ENCODE measurements at regions not wholly inside any gene's neighbourhood (a gene's known extent, or its start where the extent isn't known, plus 50 kb on each side); places are given as distances from the start of the nearest gene placed in this dataset.
"Not testable (repeated sequence)": the region's sequence is repeated elsewhere in the genome, so short reads cannot be mapped to it uniquely, and the experiment has no call there.

DNA sequence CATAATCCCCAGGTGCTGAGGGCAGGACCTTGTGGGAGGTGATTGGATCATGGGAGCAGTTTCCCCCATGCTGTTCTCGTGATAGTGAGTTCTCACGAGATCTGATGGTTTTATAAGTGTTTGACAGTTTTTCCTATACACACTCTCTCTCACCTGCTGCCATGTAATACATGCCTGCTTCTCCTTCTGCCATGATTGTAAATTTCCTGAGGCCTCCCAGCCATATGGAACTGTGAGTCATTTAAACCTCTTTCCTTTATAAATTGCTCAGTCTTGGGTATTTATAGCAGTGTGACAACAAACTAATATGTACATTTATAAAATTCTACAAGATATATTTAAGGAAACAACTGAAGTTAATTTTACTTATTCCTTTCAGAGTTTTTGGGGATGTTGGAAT is 170.8 kb upstream of the BET1 start:
- no peak for DNase-seq

DNA sequence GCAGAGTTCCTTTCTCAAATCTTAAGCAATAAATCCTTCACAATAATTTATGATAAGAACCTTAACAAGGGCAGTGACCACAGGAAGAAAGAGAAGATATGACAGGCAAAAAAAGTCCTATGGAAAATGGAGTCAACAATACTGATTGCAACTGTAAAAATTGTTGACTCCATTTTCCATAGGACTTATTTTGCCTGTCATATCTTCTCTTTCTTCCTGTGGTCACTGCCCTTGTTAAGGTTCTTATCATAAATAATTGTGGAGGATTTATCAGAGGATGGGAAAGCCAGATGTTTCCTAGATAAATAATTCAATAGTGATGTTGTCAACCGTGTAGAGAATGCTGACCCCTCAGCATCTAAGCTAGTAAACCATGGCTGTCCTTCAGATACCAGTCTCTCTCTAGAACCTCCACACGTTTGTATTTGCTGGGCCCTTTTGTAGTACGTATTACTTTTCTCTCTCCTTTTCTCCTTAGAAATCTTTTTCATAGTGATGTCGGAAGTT is 172.6 kb upstream of the BET1 start:
- no peak for DNase-seq

DNA sequence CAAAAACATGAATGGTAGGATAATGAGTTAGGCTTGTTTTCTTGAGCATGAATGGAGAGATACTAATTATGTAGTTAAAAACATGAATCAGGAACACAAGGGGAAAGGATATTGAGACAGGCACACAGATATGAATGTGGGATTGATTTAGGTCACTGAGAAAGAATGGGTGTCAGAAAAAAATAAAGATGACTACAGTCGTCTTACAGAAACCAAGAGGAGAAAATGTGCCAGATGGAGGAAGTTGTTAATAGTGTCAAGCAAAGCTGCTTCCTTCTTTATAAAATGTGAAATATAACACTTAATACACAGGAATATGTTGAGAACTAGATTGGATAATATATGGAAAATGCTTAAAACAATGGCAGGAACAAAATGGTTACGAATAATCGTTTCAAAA is 173.3 kb upstream of the BET1 start:
- DNase-seq: no peak

GRCh38 chr7:94178230-94178629 is 174.1 kb upstream of the BET1 start:
- no peak for DNase-seq

- DNase-seq: no peak
These were observed 175.3 kb upstream of the BET1 start for GRCh38 chr7:94179466-94179865.

DNA sequence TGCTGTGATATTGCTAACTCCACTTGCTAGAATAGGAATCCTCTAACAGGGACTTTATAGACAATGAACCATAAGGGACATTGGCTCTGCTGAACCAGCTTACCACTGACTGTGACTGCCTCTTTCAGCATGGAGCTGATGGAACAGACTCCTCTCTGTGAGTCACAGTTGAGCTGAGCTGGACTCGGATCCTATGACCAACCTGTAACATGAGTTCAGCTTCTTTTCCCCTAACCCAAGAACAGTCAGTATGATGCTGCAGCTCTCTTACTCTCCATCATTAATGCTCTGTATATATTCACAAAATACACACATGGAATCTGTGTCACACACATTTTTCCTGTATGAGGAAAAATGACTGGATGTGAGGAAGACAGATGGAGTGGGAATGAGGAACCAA is 177.9 kb upstream of the BET1 start:
- DNase-seq: no peak

DNA sequence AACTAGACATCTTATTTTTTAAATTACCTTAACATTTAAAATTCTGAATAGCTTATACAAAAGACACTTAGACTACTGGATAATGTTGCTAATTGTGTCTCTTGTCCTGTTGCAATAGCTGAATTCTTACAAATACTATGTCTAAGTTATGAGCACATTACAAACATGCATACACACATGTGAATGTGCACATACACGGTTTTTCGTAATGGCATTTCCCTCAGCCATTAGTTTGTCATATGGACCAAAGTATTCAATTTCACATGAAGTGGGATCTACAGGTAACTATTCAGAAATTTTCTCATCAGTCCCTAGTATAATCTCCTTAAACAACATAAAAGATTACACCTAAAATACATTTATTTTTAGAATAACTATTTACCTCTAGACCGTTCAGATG is 178.6 kb upstream of the BET1 start:
- no peak for DNase-seq

DNA sequence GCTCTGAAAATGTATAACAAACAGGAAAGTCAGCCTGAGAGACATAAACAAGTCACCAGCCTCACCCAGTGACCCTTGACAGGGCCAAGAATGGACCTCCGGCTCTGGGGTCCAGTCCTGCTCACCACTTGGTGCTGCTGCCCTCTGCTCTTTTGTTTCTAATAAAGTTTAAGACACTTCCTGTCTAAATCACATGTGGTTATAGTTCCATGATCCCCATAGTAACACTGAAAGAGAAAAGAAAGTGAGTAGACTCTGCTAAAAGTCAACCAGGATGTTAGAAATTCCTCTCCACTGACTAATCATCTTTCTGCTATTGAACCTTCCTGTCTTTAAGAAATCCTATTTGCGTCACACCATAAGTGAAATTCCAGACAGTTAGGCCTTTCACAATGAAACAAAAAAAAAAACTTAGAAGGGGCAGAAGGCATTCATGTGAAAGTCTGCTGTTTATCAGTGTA is 179.2 kb upstream of the BET1 start:
- DNase-seq: peak; percentile 65

DNA sequence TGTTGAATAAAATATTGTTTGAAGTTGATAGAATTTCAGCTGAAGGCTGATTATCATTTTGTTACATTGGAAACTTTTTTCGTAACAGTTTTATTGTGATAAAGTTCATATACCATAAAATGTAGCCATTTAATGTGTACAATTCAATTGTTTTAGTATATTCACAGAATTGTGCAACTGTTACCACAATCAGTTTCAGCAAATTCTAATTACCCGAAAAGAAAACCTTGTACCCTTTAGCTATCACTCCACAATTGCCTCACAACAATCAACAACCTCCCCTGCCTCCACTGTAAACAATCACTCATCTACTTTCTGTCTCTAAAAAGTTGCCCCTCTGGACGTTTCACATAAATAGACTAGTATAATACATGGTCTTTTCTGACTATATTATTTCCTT is 179.7 kb upstream of the BET1 start:
- DNase-seq: no peak

- no peak for DNase-seq
These were observed 184.2 kb upstream of the BET1 start for GRCh38 chr7:94188350-94188749.

DNA sequence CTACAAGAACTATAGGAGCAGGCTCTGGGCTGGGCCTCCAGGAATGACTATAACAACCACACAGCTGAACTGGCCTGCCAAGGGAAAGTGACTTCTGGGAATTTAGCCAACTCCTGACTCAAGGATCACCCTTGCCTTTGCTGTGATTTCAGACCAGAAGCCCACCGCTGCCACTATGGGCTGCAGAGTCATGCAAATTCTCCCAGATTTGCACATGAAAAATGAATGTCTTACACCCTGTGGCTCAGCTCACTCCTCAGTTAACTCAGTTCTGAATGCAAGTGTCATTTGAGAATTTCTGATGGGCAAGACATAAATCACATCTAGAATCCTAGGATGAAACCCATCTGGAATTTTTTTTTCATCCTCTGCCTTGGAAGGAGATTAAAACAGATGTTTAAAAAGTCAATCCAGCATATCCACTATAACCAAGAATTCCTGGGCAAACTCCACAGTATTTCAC is 186.5 kb upstream of the BET1 start:
- DNase-seq: peak; percentile 62

DNA sequence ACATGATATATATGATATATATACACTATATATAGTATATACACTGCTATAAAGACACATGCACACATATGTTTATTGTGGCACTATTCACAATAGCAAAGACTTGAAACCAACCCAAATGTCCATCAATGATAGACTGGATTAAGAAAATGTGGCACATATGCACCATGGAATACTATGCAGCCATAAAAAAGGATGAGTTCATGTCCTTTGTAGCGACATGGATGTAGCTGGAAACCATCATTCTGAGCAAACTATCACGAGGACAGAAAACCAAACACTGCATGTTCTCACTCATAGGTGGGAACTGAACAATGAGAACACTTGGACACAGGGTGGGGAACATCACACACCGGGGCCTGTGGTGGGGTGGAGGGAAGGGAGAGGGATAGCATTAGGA is 190.3 kb upstream of the BET1 start:
- not testable (repeated sequence) for DNase-seq

- DNase-seq: no peak
These were observed 191.0 kb upstream of the BET1 start for GRCh38 chr7:94195201-94195600.

DNA sequence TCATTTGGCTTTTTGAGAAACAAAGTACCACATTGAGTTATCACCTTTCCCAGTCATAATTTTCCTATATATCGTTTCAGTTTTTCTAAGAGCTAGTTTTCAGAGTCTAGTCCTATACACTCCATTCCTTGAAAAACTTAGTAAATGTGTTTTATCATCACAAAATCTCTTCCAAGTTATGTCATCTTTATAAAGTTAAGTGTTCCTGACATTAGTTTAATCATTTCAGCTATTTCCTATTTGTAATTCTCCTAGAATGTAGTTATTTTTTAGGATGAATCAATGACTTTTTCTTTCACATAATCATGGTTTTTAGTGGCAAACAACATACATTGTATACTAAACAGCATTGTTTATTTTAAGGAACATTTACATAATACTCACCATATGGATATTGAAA is 191.7 kb upstream of the BET1 start:
- DNase-seq: no peak

GRCh38 chr7:94205529-94205928 is 189.2 kb upstream of the COL1A2 start:
- no peak for DNase-seq

DNA sequence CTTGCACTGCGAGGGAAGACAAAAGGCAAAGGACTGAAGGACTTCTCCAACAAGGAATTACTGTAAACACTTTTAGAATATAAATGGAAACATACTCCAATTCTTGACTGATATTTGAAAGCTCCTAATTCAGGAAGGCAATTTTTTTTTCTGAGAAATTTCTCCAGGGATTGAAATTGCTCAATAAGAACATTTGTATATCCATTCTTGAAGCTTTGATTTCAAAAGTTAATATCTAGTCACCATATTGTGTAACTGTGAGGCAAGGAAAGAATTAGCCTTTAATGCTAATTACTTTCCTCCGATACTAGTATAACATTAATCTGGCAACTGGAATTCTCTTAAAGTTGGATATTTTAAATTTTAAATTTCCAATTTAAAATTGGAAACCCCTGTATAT is 188.4 kb upstream of the COL1A2 start:
- no peak for DNase-seq

- DNase-seq: no peak
These were observed 182.5 kb upstream of the COL1A2 start for GRCh38 chr7:94212160-94212559.

- no peak for DNase-seq
These were observed 177.7 kb upstream of the COL1A2 start for GRCh38 chr7:94216944-94217461.

GRCh38 chr7:94217766-94218165 is 176.9 kb upstream of the COL1A2 start:
- no peak for DNase-seq

GRCh38 chr7:94222516-94222915 is 172.2 kb upstream of the COL1A2 start:
- no peak for DNase-seq

DNA sequence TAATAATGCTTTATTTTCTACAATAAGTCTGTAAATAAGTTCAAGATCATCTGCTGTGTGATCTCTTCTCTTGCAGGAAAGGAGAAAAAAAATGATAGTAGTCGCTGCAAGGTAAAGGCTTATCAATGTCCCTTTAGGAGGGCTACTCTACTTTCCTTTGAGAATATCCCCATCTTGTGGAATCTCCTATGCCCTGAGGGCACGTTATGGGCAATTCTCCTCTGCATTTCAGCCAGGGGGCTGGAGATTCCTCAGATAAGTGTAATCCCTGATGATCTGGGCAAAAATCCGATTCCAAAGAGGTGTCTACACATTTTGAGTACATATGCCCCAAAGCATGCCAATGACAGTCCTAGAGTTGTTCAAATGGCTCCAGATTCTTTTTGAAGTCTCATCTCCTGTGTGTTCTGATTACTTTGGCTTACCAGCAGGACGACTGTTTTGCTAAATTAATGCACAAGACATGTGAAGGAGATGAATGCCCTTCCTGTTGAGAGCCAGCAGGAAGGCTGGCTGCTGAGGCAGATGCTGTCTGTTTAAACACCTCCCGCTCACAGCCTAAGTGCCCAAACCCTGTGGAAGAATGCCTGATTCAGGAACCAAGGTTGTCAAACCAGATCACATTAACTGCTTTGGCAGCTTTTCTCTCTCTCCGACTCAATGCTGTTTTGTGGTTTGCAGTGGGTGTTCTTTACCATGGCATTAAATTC is 171.2 kb upstream of the COL1A2 start:
- DNase-seq: peak; percentile 4

DNA sequence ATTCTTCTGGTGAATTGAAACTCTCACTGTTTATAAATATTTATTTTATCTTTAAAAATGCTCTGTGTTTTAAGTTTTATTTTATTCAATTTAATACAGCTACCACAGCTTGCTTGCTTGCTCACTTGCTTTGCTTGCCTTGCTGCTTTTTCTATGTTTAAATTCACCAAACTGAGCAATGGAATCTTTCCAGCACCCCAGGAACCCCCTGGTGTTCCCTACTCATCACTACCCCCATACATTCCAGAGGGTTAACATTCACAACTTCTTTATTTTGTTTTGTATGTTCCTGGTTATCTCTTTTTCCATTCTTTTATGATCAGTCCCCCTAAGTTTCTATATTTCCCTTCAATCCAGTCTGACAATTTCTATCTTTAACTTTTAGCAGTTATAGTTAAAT is 166.5 kb upstream of the COL1A2 start:
- DNase-seq: no peak

DNA sequence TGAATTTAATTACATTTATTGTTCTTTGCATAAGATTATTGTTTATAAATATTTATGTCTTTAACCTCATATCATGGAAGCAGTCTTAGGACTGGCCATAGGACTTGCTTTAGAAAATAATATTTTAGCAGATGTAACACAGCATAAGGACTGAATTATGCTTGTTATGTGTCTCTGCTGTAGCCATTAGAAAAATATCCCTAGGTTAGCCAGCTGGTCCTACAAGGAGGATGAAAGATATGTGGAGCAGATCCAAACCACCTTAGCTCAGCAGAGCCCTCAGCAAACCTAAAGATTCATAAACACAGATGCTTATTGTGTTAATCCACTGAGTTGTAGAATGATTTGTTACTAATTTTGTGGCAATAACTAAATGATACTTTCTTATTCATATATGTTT is 166.0 kb upstream of the COL1A2 start:
- peak; percentile 18 for DNase-seq

GRCh38 chr7:94231305-94231704 is 163.4 kb upstream of the COL1A2 start:
- no peak for DNase-seq
